DMS79 treated with DMSO at 0.1 percent for 48 hours (cell line): ENCODE measurements at regions not wholly inside any gene's neighbourhood (a gene's known extent, or its start where the extent isn't known, plus 50 kb on each side); places are given as distances from the start of the nearest gene placed in this dataset.
"Not testable (repeated sequence)": the region's sequence is repeated elsewhere in the genome, so short reads cannot be mapped to it uniquely, and the experiment has no call there.

ENCODE experiments used
- DNase-seq: peaks from one replicate; lab custom pipeline; 2025; lab: John Stamatoyannopoulos, UW

- no peak for DNase-seq
These were observed 201.4 kb upstream of the BRINP3 start for GRCh38 chr1:190679044-190679443.

GRCh38 chr1:190679454-190679853, 201.8 kb upstream of the BRINP3 start:
- DNase-seq, result no peak

GRCh38 chr1:190679983-190680382, 202.3 kb upstream of the BRINP3 start:
- DNase-seq, result no peak

GRCh38 chr1:190685676-190686075, 208.0 kb upstream of the BRINP3 start:
- DNase-seq, result no peak

- no peak for DNase-seq
These were observed 210.4 kb upstream of the BRINP3 start for GRCh38 chr1:190688096-190688495.

GRCh38 chr1:190698488-190698887, 220.8 kb upstream of the BRINP3 start:
- DNase-seq, result not testable (repeated sequence)

- no peak for DNase-seq
These were observed 221.5 kb upstream of the BRINP3 start for GRCh38 chr1:190699165-190699564.

- no peak for DNase-seq
These were observed 230.9 kb upstream of the BRINP3 start for GRCh38 chr1:190708418-190709057.

GRCh38 chr1:190711069-190711468, 233.4 kb upstream of the BRINP3 start:
- no peak for DNase-seq

GRCh38 chr1:190717055-190717454, 239.4 kb upstream of the BRINP3 start:
- no peak for DNase-seq

GRCh38 chr1:190736971-190737590, 259.4 kb upstream of the BRINP3 start:
- DNase-seq, result no peak

GRCh38 chr1:190738317-190738716, 260.7 kb upstream of the BRINP3 start:
- DNase-seq, result no peak

GRCh38 chr1:190739926-190740325, 262.3 kb upstream of the BRINP3 start:
- DNase-seq, result peak; percentile 37

- DNase-seq, result no peak
These were observed 270.0 kb upstream of the BRINP3 start for GRCh38 chr1:190747704-190748103.

GRCh38 chr1:190752131-190752530, 274.5 kb upstream of the BRINP3 start:
- DNase-seq, result no peak

GRCh38 chr1:190754666-190755065, 277.0 kb upstream of the BRINP3 start:
- peak; percentile 34 for DNase-seq

GRCh38 chr1:190759807-190760206, 282.1 kb upstream of the BRINP3 start:
- no peak for DNase-seq

- DNase-seq, result no peak
These were observed 284.7 kb upstream of the BRINP3 start for GRCh38 chr1:190762325-190762724.

GRCh38 chr1:190792873-190793272, 315.2 kb upstream of the BRINP3 start:
- DNase-seq, result no peak

GRCh38 chr1:190807629-190808028, 330.0 kb upstream of the BRINP3 start:
- DNase-seq, result no peak

- no peak for DNase-seq
These were observed 330.4 kb upstream of the BRINP3 start for GRCh38 chr1:190808035-190808434.

- DNase-seq, result no peak
These were observed 331.6 kb upstream of the BRINP3 start for GRCh38 chr1:190809312-190809711.

- DNase-seq, result no peak
These were observed 335.3 kb upstream of the BRINP3 start for GRCh38 chr1:190812996-190813395.

- DNase-seq, result no peak
These were observed 354.8 kb upstream of the BRINP3 start for GRCh38 chr1:190832511-190832910.
